ENCODE measurements at regions not wholly inside any gene's neighbourhood (a gene's known extent, or its start where the extent isn't known, plus 50 kb on each side); places are given as distances from the start of the nearest gene placed in this dataset.

- Mint-ChIP-seq H3K4me1 (no peaks in the 10 kb centered on the region), H3K36me3 (no peaks in the 10 kb centered on the region), H3K27me3 (ENCODE audit: low read depth) (no peaks in the 10 kb centered on the region), H3K9me3 (peaks cover 5% of the 10 kb centered on the region), H3K27ac (no peak overlapping the region), H3K4me3 (no peak overlapping the region)
- no peak for TF ChIP-seq CTCF (IDR thresholded peaks at IDR 0.05; ENCODE audit: unreplicated experiment)
- DNase-seq (ENCODE audit: low spot score in 2 of 2, unreplicated experiment in 2 of 2): no peak
Measured at GRCh38 chr5:98397081-98397480, 376.4 kb upstream of the RGMB start.

- no peaks in the 10 kb centered on the region for H3K36me3 Mint-ChIP-seq
- no peak for TF ChIP-seq CTCF (IDR thresholded peaks at IDR 0.05; ENCODE audit: unreplicated experiment)
- no peak overlapping the region for H3K27ac Mint-ChIP-seq
- no peaks in the 10 kb centered on the region for H3K4me1 Mint-ChIP-seq
- no peaks in the 10 kb centered on the region for H3K27me3 Mint-ChIP-seq (ENCODE audit: low read depth)
- no peak overlapping the region for H3K4me3 Mint-ChIP-seq
- DNase-seq (ENCODE audit: low spot score in 2 of 2, unreplicated experiment in 2 of 2): no peak
- peaks cover 5% of the 10 kb centered on the region for H3K9me3 Mint-ChIP-seq
Measured at GRCh38 chr5:98398465-98398864, 375.0 kb upstream of the RGMB start.

- no peaks in the 10 kb centered on the region for H3K27me3 Mint-ChIP-seq (ENCODE audit: low read depth)
- H3K9me3 Mint-ChIP-seq: no peaks in the 10 kb centered on the region
- no peaks in the 10 kb centered on the region for H3K4me1 Mint-ChIP-seq
- H3K4me3 Mint-ChIP-seq: no peak overlapping the region
- DNase-seq (ENCODE audit: low spot score in 2 of 2, unreplicated experiment in 2 of 2): no peak
- H3K36me3 Mint-ChIP-seq: no peaks in the 10 kb centered on the region
- no peak for TF ChIP-seq CTCF (IDR thresholded peaks at IDR 0.05; ENCODE audit: unreplicated experiment)
- H3K27ac Mint-ChIP-seq: no peak overlapping the region
Measured at GRCh38 chr5:98401656-98402055, 371.8 kb upstream of the RGMB start.

- TF ChIP-seq CTCF (IDR thresholded peaks at IDR 0.05; ENCODE audit: unreplicated experiment): no peak
- Mint-ChIP-seq H3K9me3 (no peaks in the 10 kb centered on the region), H3K27me3 (ENCODE audit: low read depth) (no peaks in the 10 kb centered on the region), H3K4me1 (no peaks in the 10 kb centered on the region), H3K4me3 (no peak overlapping the region), H3K36me3 (no peaks in the 10 kb centered on the region), H3K27ac (no peak overlapping the region)
- no peak for DNase-seq (ENCODE audit: low spot score in 2 of 2, unreplicated experiment in 2 of 2)
Measured at GRCh38 chr5:98402130-98402529, 371.3 kb upstream of the RGMB start.

- Mint-ChIP-seq H3K4me1 (no peaks in the 10 kb centered on the region), H3K36me3 (no peaks in the 10 kb centered on the region), H3K4me3 (no peak overlapping the region), H3K9me3 (no peaks in the 10 kb centered on the region), H3K27ac (no peak overlapping the region), H3K27me3 (ENCODE audit: low read depth) (no peaks in the 10 kb centered on the region)
- DNase-seq (ENCODE audit: low spot score in 2 of 2, unreplicated experiment in 2 of 2): no peak
- no peak for TF ChIP-seq CTCF (IDR thresholded peaks at IDR 0.05; ENCODE audit: unreplicated experiment)
Measured at GRCh38 chr5:98403131-98403530, 370.3 kb upstream of the RGMB start.

GRCh38 chr5:98414938-98415337 lies 358.5 kb upstream of the RGMB start:
- no peaks in the 10 kb centered on the region for H3K27me3 Mint-ChIP-seq (ENCODE audit: low read depth)
- no peak for DNase-seq (ENCODE audit: low spot score in 2 of 2, unreplicated experiment in 2 of 2)

More at GRCh38 chr5:98414938-98415337, 358.5 kb upstream of the RGMB start:
- no peak overlapping the region for H3K27ac Mint-ChIP-seq
- TF ChIP-seq CTCF (IDR thresholded peaks at IDR 0.05; ENCODE audit: unreplicated experiment): no peak
- H3K9me3 Mint-ChIP-seq: no peaks in the 10 kb centered on the region
- no peak overlapping the region for H3K4me3 Mint-ChIP-seq
- no peaks in the 10 kb centered on the region for H3K36me3 Mint-ChIP-seq
- no peaks in the 10 kb centered on the region for H3K4me1 Mint-ChIP-seq

Data from mesothelial cell of epicardium (in vitro differentiated cells).